ENCODE measurements at regions not wholly inside any gene's neighbourhood (a gene's known extent, or its start where the extent isn't known, plus 50 kb on each side); places are given as distances from the start of the nearest gene placed in this dataset.

GRCh38 chr3:25901796-25902195 lies 111.9 kb downstream of the OXSM start:
- ChIA-PET POLR2A (ENCODE audit: unreplicated experiment) (no interaction called here), CTCF (no interaction called here)
- Histone ChIP-seq H3K36me3 (ENCODE audit: low read depth, low read length) (no peaks in the 10 kb centered on the region), H3K4me3 (ENCODE audit: low read length) (no peak overlapping the region), H3K4me1 (ENCODE audit: insufficient read depth, low read length) (no peaks in the 10 kb centered on the region), H3K79me2 (ENCODE audit: low read length) (no peaks in the 10 kb centered on the region), H3K27me3 (ENCODE audit: low read length) (peaks cover 37% of the 10 kb centered on the region), H3K4me2 (ENCODE audit: low read length) (no peak overlapping the region), H3K27ac (ENCODE audit: low read length) (no peak overlapping the region), H3F3A (ENCODE audit: low read length, unreplicated experiment) (no peaks in the 10 kb centered on the region), H3K9me3 (ENCODE audit: low read length) (no peaks in the 10 kb centered on the region), H4K20me1 (ENCODE audit: low read length) (no peaks in the 10 kb centered on the region), H3K9ac (ENCODE audit: low read length) (no peak overlapping the region), H3K9me2 (replicated peaks; ENCODE audit: low read length) (no peaks in the 10 kb centered on the region), H2AFZ (ENCODE audit: low read length) (no peak overlapping the region)
- BruUV-seq (replicated peaks) = no TSS peak
- TF ChIP-seq EZH2 (IDR thresholded peaks at IDR 0.05; ENCODE audit: low read length, unreplicated experiment) = no peak
- TF ChIP-seq CTCF (conservative IDR thresholded peaks at IDR 0.05; ENCODE audit: low read depth, low read length) = no peak
- no peak for TF ChIP-seq EZH2phosphoT487 (IDR thresholded peaks at IDR 0.05; ENCODE audit: borderline replicate concordance, low read length)
- intact Hi-C loops (cut with micrococcal nuclease) = no loop called here
- DNase-seq (no peak), ATAC-seq (no peak)

- H2AFZ ChIP-seq (ENCODE audit: low read length) = no peak overlapping the region
- H3K9me2 ChIP-seq (replicated peaks; ENCODE audit: low read length) = no peaks in the 10 kb centered on the region
- ATAC-seq = no peak
- intact Hi-C loops (cut with micrococcal nuclease) = no loop called here
- ChIA-PET POLR2A (ENCODE audit: unreplicated experiment) (no interaction called here), CTCF (no interaction called here)
- H4K20me1 ChIP-seq (ENCODE audit: low read length) = no peaks in the 10 kb centered on the region
- no peak for TF ChIP-seq EZH2phosphoT487 (IDR thresholded peaks at IDR 0.05; ENCODE audit: borderline replicate concordance, low read length)
- no peak for TF ChIP-seq EZH2 (IDR thresholded peaks at IDR 0.05; ENCODE audit: low read length, unreplicated experiment)
- no peak for TF ChIP-seq CTCF (conservative IDR thresholded peaks at IDR 0.05; ENCODE audit: low read depth, low read length)
- H3K79me2 ChIP-seq (ENCODE audit: low read length) = no peaks in the 10 kb centered on the region
- no peak overlapping the region for H3K4me2 ChIP-seq (ENCODE audit: low read length)
- no peaks in the 10 kb centered on the region for H3F3A ChIP-seq (ENCODE audit: low read length, unreplicated experiment)
- no peaks in the 10 kb centered on the region for H3K9me3 ChIP-seq (ENCODE audit: low read length)
- H3K4me3 ChIP-seq (ENCODE audit: low read length) = no peak overlapping the region
- no TSS peak for BruUV-seq (replicated peaks)
- H3K9ac ChIP-seq (ENCODE audit: low read length) = no peak overlapping the region
- H3K4me1 ChIP-seq (ENCODE audit: insufficient read depth, low read length) = no peaks in the 10 kb centered on the region
- H3K36me3 ChIP-seq (ENCODE audit: low read depth, low read length) = no peaks in the 10 kb centered on the region
- no peak for DNase-seq
- H3K27ac ChIP-seq (ENCODE audit: low read length) = no peak overlapping the region
- peaks cover 39% of the 10 kb centered on the region for H3K27me3 ChIP-seq (ENCODE audit: low read length)
Measured at GRCh38 chr3:25902586-25902985, 112.7 kb downstream of the OXSM start.

GRCh38 chr3:25903371-25904129 lies 113.7 kb downstream of the OXSM start:
- intact Hi-C loops (cut with micrococcal nuclease) = no loop called here
- CTCF ChIA-PET = interaction anchor here (0.6 kb wide), 1 partner anchor 57 kb away, joined by 3 read pairs; no protein-coding TSS in a partner anchor
- H3K4me2 ChIP-seq (ENCODE audit: low read length) = no peak overlapping the region

More at GRCh38 chr3:25903371-25904129, 113.7 kb downstream of the OXSM start:
- Histone ChIP-seq H3K4me1 (ENCODE audit: insufficient read depth, low read length) (no peaks in the 10 kb centered on the region), H3K9me2 (replicated peaks; ENCODE audit: low read length) (no peaks in the 10 kb centered on the region), H3K36me3 (ENCODE audit: low read depth, low read length) (no peaks in the 10 kb centered on the region), H2AFZ (ENCODE audit: low read length) (no peak overlapping the region), H3K9me3 (ENCODE audit: low read length) (no peaks in the 10 kb centered on the region), H3K27ac (ENCODE audit: low read length) (no peak overlapping the region), H3K9ac (ENCODE audit: low read length) (no peak overlapping the region), H3K27me3 (ENCODE audit: low read length) (peaks cover 44% of the 10 kb centered on the region), H3K79me2 (ENCODE audit: low read length) (no peaks in the 10 kb centered on the region), H3K4me3 (ENCODE audit: low read length) (no peak overlapping the region), H3F3A (ENCODE audit: low read length, unreplicated experiment) (no peaks in the 10 kb centered on the region), H4K20me1 (ENCODE audit: low read length) (no peaks in the 10 kb centered on the region)
- DNase-seq (no peak), ATAC-seq (no peak)
- TF ChIP-seq EZH2phosphoT487 (IDR thresholded peaks at IDR 0.05; ENCODE audit: borderline replicate concordance, low read length) (no peak), CTCF (conservative IDR thresholded peaks at IDR 0.05; ENCODE audit: low read depth, low read length) (no peak), EZH2 (IDR thresholded peaks at IDR 0.05; ENCODE audit: low read length, unreplicated experiment) (no peak)
- no TSS peak for BruUV-seq (replicated peaks)
- POLR2A ChIA-PET (ENCODE audit: unreplicated experiment) = no interaction called here
